Epidermal melanocyte (primary cell): ENCODE measurements at regions not wholly inside any gene's neighbourhood (a gene's known extent, or its start where the extent isn't known, plus 50 kb on each side); places are given as distances from the start of the nearest gene placed in this dataset.

Experiments used
- DNase-seq: peaks from one replicate; pipeline ENCODE4 v3.0.0; 2011; ENCODE audit warnings: low spot score; ENCODE audit not compliant: insufficient read length

DNA sequence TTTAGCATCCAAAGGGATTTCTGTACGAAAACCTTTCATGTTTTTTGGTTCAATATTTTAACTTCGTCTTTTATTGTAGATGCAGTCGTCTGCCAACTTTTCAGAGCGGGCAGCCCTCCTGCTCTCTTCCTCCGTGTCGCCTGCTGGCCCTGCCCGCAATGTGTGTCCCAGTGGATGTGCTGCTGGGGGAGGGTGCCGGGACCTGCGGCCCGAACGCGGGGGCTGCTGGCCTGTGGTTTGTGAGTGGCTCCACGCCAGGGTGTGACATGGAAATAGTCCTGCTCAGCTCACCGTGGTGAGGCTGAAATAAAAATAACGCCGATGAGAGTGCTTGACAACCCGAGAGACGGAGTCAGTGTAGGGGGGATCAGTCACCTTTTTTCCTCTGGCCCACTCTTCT, 59.7 kb upstream of the GRPEL1 start:
- DNase-seq: no peak

DNA sequence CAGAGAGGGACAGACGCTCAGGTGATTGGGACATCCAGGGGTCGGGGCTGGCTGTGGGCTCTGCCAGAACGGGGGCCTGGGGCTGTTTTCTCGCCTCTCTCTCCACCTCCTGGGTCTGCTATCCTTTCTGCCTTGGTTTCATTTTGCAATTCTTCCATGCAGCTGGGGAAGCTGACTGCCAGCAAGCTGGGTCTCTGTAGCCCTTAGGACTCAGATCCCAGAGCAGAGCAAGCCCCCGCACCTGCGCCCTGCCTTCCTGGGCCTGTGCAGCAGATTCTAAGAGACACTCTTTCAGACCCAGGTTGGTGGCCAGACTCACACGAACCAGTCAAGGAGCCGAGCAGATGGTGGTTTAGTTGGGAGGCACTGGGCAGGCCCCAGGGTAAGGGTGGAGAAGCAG, 59.1 kb upstream of the GRPEL1 start:
- DNase-seq: no peak

DNA sequence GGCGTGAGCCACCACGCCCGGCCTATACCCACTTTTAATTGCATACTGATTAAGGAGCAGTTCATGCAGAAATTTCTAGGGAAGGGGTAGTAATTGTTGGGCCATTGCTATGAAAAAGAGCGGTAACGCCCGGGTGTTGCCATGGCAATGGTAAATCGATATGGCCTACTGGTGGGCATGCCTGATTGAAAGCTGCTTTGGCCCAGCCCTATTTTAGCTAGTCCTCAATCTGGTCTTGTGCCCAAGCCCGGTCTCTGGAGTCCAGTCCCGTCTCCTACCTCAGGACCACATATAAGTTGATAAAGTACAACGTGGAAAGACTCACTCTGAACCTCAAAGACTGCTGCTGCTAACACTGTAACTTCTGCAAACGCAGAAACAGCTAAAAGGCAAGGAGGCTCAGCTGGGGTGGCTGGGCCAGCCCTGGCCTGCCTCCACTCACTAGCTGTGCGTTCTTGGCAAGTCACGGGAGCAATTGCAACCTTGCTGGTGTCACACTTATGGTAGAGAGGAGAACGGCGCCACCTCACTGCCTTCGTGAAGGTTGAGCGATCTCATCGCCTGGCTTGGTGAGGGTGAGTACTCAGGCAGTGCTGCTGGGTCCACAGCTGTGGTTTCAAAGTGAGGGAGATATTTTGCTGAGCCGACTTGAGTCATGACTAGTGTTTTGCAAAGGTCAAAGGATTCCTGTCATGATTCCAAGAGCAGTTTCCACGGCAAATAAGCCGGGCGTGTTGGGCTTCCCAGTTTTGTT, 57.0 kb upstream of the GRPEL1 start:
- DNase-seq: no peak

DNA sequence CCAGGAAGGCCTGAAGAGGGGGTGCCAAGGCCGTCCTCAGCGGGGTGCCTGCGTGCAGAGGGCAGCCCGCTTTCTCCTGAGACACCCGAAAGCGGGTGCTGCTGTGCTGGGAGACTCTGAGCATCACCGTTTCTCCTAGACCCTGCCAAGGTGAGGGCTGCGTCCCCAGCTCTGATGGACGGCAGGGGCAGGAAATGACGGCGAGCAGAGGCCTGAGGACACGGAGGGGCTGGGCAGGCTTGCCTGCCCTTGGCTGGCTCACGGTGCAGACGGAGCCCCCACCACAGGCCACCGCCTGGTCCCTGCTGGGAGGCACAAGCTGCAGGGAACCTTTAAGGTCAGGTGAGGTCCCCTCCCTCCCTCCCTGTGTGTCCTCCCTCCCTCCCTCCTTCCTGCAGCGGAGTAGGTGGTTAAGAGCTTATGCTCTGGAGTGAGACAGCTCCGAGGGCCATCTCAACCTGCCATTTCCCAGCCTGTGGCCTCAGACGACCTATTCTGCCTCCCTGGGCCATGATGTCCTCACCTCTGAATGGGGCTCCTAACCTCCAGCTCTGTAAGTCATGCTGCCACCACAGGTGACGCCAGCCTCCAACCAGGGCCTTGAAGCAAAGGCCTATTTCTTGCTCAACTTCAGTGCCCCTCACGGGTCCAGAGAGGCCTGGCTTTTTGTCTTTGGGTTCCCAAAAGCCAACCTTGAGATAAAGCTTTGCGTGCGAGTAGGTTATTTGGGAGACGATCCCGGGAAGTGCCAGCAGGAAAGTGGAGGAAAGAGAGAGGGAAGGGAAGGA, 54.2 kb upstream of the GRPEL1 start:
- no peak for DNase-seq

DNA sequence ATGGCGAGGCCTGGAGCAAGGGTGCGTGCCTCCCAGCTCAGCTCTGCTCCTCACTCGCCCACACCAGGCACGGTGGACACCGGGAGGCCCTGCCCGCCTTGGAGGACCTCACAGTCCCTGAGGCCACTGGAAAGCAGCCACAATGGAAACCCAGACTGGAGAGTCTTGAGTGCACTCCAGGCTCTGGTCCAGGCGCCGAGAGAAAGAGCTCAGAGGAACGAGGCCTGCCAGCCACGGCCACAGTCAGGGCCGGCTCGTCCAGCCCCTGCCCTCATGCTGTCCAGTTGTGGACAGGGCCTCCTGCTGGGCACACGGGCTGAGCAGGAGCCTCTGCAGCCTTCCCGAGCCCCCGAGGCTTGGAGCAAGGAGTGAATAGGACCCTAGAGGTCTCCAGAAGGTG, 53.3 kb upstream of the GRPEL1 start:
- DNase-seq: no peak

DNA sequence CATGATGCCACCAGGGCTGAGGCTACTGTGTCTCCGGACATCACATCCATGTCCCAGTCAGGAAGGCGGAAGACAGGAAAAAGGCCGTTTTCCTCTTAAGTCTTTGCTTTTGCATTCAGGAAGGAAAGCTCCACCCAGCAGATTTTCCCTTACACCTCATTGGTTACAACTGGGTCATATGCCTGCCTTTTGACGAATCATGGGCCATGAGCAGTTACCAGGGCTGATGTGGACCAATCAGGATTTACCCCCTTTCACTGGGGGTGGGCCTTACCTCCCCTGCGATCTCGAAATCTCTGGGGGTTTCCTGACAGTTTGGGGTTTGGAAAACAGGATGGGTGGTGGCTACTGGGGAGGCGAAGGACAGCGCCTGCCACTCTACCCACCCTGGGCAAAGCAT, 52.5 kb upstream of the GRPEL1 start:
- DNase-seq: no peak

DNA sequence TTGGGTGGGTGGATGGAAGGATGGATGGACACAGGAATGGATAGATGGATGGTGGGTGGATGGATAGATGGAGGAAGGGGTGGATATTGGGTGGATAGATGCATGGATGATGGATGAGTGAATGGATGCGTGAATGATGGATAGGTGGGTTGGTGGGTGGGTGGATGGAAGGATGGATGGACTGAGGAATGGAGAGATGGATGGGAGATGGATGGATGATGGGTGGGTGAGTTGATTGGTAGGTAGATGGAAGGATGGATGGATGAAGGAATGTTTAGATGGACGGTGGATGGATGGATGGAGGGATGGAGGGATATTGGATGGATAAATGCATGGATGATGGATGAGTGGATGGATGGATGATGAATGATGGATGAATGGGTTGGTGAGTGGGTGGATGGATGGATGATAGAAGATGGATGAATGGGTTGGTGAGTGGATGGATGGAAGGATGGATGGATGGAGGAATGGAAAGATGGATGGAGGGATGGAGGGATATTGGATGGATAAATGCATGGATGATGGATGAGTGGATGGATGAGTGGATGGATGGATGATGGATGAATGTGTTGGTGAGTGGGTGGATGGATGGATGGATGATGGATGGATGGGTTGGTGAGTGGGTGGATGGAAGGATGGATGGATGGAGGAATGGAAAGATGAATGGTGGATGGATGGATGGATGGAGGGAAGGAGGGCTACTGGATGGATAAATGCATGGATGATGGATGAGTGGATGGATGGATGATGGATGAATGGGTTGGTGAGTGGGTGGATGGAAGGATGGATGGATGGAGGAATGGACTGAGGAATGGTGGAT, 50.4 kb upstream of the GRPEL1 start:
- DNase-seq: no peak
